Activated CD4-positive, alpha-beta T cell treated with anti-CD3 and anti-CD28 coated beads, Interleukin-2, amount 50 U/mL, for 4 hours (primary cell): ENCODE measurements at regions not wholly inside any gene's neighbourhood (a gene's known extent, or its start where the extent isn't known, plus 50 kb on each side); places are given as distances from the start of the nearest gene placed in this dataset.
"Not testable (repeated sequence)": the region's sequence is repeated elsewhere in the genome, so short reads cannot be mapped to it uniquely, and the experiment has no call there.

Experiments
- DNase-seq, 2 experiments: peaks; one replicate each; pipeline ENCODE4 v3.0.0-alpha.2; 2020

- DNase-seq, result no peak
Observed at GRCh38 chr6:140782941-140783340, 1349.8 kb upstream of the GJE1 start.

DNA sequence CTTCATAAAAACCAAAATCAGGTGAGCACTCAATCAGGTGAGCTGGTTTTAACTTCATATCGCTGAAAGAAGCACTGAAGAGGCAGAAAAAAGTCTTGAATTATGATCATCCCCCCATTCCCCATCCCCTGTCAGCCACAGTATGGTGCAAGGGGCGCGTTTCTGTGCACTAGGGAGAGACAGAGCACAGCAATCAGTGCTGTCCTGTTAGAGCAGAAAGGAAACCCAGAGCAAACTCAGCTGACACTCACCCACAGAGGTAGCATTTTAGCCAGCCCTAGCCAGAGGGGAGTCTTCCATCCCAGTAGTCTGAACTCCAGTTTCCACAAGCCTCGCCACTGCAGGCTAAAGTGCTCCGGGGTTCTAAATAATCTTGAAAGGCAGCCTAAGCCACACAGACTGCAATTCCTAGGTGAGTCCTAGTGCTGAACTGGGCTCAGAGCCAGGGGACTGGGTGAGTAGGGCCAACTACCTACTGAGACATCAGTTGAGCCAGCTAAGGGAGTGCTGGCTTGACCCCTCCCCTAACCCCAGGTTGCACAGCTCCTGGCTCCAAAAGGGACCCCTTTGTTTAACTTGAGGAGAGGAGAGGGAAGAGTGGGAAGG is 1352.6 kb upstream of the GJE1 start:
- no peak for DNase-seq

GRCh38 chr6:140779341-140779740 is 1353.4 kb upstream of the GJE1 start:
- DNase-seq, result no peak

GRCh38 chr6:140777780-140778179 is 1354.9 kb upstream of the GJE1 start:
- no peak for DNase-seq

DNA sequence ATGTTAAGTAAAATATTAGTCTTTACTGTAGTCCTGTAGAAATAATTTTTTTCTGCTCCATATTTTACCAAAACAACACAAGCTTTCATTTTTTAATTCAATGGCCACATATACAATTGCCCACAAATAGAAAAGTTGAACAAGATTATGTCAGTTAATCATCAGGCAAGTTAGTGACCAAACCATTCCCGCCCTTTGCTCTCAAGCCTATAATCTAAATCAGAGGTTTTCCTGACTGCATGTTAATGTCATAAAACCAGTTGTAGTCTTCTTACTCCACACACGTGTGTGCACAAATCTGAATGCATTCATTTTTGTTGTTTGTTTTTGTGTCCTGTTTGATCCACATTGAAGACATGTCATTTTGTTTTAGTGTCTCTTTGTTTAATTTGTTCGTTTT is 1357.7 kb upstream of the GJE1 start:
- no peak for DNase-seq

DNA sequence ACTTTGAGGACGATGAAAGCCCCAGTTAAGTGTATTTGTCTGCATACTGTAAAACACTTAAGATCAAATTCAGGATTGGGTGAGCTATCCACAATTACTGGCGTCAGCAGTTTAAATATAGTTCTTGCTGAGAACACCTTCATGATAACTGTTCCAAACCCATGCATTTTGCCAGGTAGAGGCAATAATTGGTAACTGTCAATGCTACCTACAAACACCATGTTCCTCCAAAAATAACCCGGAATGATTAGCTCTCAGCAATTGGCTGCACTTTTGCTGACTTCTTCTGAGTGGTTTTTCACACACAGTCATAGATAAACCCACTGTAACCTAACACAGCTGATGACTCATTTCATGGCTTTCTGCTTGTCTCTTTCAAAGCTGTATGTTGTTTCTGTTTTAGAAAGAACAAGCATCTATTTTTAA is 1358.6 kb upstream of the GJE1 start:
- DNase-seq, result no peak

GRCh38 chr6:140773276-140773675 is 1359.4 kb upstream of the GJE1 start:
- DNase-seq, result no peak

GRCh38 chr6:140772576-140772975 is 1360.1 kb upstream of the GJE1 start:
- DNase-seq, result no peak

DNA sequence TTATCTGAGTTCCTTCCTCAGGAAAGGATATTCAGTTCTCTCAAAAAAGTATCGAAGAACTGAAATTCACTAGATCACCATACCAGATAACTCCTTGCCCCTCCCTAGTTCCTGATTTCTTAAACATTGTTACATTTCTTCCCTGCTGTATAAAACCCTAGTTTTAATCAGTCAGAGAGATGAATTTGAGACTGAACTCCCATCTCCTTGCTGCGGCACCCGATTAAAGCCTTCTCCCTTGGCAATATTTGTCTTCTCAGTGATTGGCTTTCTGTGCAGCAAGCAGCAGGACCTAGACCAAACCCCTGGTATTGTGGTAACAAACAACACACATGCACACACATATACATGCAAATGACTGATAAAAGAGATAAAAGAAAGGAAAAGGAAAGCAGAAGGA is 1364.6 kb upstream of the GJE1 start:
- DNase-seq, result no peak

GRCh38 chr6:140766999-140767398 is 1365.7 kb upstream of the GJE1 start:
- no peak for DNase-seq

- DNase-seq, result no peak
Observed at GRCh38 chr6:140758169-140758877, 1374.4 kb upstream of the GJE1 start.

- no peak for DNase-seq
Observed at GRCh38 chr6:140752234-140752633, 1377.8 kb upstream of the CITED2 start.

GRCh38 chr6:140747114-140747513 is 1372.7 kb upstream of the CITED2 start:
- DNase-seq, result no peak

- DNase-seq, result no peak
Observed at GRCh38 chr6:140744659-140745320, 1370.3 kb upstream of the CITED2 start.

DNA sequence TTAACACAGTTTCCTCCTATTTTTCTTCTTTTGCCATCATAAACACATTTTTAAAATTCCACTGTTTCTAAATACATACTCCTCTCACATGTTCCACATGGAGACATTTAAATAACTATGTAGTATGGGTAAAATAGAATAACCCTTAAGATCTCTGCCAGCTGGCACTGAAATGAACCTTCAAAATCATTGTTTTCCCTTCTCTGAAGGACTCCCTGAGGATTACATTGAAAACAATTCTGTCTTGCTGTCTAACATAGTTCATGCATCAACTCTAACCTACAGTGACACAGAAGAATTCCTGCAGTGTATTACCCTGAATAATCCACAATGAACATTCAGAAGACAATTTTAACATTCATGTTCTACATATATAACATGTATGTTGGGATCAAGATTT is 1361.8 kb upstream of the CITED2 start:
- DNase-seq, result no peak

- no peak for DNase-seq
Observed at GRCh38 chr6:140732991-140733390, 1358.5 kb upstream of the CITED2 start.

DNA sequence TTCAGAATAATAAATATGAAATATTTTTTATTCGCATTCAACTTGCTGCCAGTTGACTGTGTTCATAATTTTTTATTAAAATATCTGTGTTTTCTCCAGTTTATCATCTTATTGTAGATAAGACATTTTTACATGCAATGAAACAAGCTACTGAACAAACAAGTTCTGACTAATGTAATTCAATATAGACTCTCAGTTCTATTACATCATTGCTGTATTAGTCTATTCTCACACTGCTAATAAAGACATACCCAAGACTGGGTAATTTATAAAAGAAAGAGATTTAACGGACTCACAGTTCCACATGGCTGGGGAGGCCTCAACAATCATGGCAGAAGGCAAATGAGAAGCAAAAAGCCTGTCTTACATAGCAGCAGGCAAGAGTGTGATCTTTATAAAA is 1357.7 kb upstream of the CITED2 start:
- no peak for DNase-seq

GRCh38 chr6:140731741-140732140 is 1357.3 kb upstream of the CITED2 start:
- no peak for DNase-seq

DNA sequence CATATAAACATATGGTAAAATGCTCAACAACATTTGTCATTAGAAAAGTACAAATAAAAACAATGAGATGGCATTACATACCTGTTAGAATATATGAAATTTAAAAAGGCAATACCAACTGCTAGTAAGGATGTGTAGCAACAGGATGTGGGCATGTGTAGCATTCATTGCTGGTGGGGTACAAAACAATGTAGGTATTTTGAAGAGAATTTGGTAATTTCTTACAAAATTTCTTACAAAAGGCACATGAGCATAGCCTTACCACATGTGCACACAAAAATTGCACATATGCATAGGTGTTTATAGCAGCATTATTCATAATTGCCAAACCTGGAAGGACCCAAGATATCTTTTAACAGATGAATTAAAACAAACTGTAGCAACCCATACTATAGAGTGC is 1355.1 kb upstream of the CITED2 start:
- DNase-seq, result no peak

DNA sequence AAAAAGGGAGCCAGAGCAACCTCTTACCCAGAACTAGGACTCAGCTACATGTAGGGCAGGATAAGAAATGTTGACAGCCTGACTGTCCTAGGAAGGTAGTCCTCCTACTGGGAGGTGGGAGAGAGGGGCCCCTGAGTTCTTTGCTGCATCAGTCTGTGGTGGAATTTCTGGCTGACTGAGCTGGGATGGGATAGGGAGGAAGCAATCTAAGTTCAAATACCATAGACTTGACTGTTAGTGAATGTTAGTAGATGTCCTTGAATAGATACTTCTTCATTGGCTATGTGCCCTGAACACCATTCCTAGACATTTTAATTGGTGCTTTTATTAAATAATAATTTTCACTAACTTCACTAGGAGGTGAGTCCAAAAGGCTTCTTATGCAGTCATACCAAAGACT is 1343.6 kb upstream of the CITED2 start:
- DNase-seq, result no peak

DNA sequence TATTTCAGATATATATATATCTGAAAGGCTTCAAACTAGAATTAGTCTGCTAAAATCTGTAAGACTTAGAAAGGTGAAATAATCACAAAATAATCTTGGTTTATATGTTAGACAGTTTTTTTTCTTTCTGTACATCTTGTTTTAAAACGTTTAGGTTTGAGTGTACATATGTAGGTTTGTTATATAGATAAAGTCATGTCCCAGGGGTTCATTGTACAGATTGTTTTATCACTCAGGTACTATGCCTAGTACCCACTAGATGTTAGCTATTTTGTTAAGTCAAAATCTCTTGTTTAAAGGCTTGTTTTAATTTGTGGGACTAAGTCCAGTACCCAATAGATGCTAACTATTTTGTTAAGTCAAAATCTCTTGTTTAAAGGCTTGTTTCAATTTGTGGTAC is 1339.0 kb upstream of the CITED2 start:
- DNase-seq, result no peak

DNA sequence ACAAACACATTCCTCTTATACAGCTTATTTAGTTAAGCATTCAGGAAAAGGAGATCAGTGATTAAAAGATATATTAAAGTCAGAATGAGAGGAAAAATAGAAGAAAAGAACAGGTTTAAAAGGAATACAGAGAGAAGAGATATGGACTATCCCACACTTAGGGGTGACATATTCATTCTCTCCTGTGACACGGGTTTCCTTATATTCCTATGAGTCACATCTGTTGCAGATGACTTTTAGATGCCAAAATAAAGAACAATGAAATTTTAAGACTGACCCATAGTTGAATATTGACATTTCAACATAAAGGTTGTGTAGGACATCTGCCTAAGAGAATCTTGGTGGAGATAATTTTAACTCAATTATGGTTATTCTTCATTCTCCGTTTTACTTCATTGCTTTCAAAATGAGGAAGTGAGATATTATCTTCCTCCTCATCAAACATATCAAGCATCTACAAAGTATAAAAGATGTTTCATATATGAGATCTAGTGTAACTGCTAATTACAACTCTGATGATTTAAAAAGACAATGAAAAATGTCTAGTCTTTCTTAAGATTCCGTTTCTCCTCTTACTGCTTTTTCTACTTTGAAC is 1336.7 kb upstream of the CITED2 start:
- no peak for DNase-seq

GRCh38 chr6:140708441-140708840 is 1334.0 kb upstream of the CITED2 start:
- no peak for DNase-seq

DNA sequence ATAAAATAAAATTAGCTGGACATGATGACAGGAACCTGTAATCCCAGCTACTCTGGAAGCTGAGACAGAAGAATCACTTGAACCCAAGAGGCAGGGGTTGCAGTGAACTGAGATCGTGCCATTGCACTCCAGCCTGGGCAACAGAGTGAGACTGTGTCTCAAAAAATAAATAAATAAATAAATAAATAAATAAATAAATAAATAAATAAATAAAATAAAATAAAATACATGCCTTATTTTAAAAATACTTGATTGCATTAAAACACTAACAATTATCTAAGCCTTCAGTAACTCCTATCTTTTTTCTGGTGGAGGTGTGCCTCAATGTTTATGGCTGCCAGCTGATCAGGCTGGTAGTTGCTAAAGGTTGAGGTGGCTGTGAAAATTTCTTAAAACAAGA is 1329.6 kb upstream of the CITED2 start:
- not testable (repeated sequence) for DNase-seq
